ENCODE measurements at regions not wholly inside any gene's neighbourhood (a gene's known extent, or its start where the extent isn't known, plus 50 kb on each side); places are given as distances from the start of the nearest gene placed in this dataset.

DNA sequence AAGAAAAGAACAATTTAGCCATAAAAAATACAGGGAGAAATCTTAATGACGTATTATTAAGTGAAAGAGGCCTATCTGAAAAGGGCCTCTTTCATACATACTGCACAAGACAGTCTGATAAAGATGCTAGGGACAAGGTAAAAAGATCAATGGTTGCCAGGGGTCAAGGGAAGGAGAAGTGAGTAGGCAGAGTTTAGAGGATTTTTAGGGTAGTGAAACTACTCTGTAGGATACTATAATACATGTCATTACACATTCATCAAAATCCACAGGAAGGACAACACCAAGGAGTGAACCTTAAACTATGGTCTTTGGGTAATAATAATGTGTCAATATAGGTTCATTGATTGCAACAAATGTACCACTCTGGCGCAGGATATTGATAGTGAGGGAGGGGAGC, 289.3 kb downstream of the FSIP2 start:
- Histone ChIP-seq H3K27me3 (ENCODE audit: low read depth) (no peaks in the 10 kb centered on the region), H3K27ac (no peak overlapping the region), H3K4me1 (no peaks in the 10 kb centered on the region), H3K4me3 (no peak overlapping the region), H3K9me3 (no peaks in the 10 kb centered on the region), H3K36me3 (no peaks in the 10 kb centered on the region)
- ATAC-seq (no peak), DNase-seq (no peak)
- intact Hi-C loops (cut with DNase I): no loop called here
- TF ChIP-seq CTCF (IDR thresholded peaks at IDR 0.05): no peak

DNA sequence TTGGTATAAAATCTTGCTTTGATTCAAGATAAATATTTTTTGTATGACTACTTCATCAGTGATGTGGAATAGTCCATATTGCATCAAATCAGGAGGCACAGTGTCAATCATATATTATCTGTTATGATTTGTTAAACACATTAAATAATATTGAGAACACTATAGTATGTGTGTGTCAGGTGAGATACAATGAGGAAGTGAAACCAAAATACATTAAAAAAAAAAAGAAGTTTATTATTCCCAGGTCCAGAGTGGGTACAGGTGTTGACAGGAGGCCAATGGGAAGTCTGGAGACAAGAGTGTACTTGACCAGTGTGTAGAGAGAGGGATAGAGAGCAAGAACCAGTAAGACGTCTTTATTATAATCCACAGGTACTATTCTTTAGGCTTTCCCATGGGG, 292.6 kb downstream of the FSIP2 start:
- no peak for TF ChIP-seq CTCF (IDR thresholded peaks at IDR 0.05)
- Histone ChIP-seq H3K27me3 (ENCODE audit: low read depth) (no peaks in the 10 kb centered on the region), H3K9me3 (no peaks in the 10 kb centered on the region), H3K4me1 (no peaks in the 10 kb centered on the region), H3K27ac (no peak overlapping the region), H3K4me3 (no peak overlapping the region), H3K36me3 (no peaks in the 10 kb centered on the region)
- no peak for ATAC-seq
- no peak for DNase-seq
- intact Hi-C loops (cut with DNase I): no loop called here

DNA sequence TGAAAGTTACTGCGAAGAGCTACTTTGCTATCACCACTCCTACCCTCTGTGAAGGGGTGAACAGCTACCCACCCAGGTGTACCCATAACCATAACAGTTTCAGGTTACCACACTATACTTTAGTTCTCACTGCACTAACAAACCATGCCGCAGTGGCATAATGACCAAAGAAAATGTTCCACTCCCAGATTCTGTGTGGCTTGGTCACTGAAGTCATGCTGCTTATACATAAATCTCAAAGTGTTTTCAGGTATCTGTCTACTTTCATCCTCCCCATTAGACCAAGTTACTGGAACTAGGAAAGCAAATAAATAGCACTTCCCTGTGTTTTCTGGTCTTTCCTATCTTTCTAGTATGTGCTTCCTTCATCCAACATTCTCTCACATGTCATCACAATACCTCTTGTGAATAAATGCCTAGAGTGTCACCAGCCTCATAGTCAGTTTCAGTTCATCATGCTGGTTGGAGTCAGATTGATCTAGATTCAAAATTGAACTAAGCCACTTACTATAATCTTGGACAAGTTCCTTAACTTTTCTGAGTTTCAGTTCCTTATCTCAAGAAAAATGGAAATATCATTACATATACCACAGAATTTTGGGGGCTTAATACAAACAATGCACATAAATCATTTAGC, 293.6 kb downstream of the FSIP2 start:
- ATAC-seq (no peak), DNase-seq (no peak)
- H3K27ac ChIP-seq: no peak overlapping the region
- intact Hi-C loops (cut with DNase I): no loop called here
- H3K4me3 ChIP-seq: no peak overlapping the region
- no peaks in the 10 kb centered on the region for H3K9me3 ChIP-seq
- H3K27me3 ChIP-seq (ENCODE audit: low read depth): no peaks in the 10 kb centered on the region
- no peaks in the 10 kb centered on the region for H3K4me1 ChIP-seq
- no peaks in the 10 kb centered on the region for H3K36me3 ChIP-seq
- no peak for TF ChIP-seq CTCF (IDR thresholded peaks at IDR 0.05)

DNA sequence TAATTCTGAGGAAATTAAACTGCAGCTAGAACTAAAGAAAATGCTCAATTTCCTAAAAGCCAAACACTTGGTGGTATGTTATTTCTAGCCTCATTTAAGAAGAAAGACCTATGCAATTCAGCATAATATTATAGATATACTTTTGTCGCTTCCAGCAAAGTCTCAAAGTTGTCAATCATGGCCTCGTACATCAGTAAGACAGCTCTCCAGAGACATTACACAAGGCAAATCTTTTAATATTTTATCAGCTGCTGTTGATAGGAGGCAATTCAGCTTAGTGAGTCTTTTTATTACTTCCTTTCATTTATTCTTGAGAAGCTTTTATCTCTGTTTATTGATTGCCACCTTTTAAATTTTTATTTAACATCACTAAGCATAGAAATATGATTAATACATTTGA, 294.3 kb downstream of the FSIP2 start:
- Histone ChIP-seq H3K36me3 (no peaks in the 10 kb centered on the region), H3K4me1 (no peaks in the 10 kb centered on the region), H3K27me3 (ENCODE audit: low read depth) (no peaks in the 10 kb centered on the region), H3K9me3 (no peaks in the 10 kb centered on the region), H3K27ac (no peak overlapping the region), H3K4me3 (no peak overlapping the region)
- intact Hi-C loops (cut with DNase I): no loop called here
- no peak for DNase-seq
- TF ChIP-seq CTCF (IDR thresholded peaks at IDR 0.05): no peak
- no peak for ATAC-seq

- H3K27me3 ChIP-seq (ENCODE audit: low read depth): no peaks in the 10 kb centered on the region
- intact Hi-C loops (cut with DNase I): no loop called here
- DNase-seq (no peak), ATAC-seq (no peak)
- no peak overlapping the region for H3K27ac ChIP-seq
- H3K36me3 ChIP-seq: no peaks in the 10 kb centered on the region
- TF ChIP-seq CTCF (IDR thresholded peaks at IDR 0.05): no peak
- no peak overlapping the region for H3K4me3 ChIP-seq
- no peaks in the 10 kb centered on the region for H3K9me3 ChIP-seq
- H3K4me1 ChIP-seq: no peaks in the 10 kb centered on the region
Measured at GRCh38 chr2:186033541-186033940, 294.9 kb downstream of the FSIP2 start.

Data from lower lobe of right lung (tissue), 2 donors.